Chondrocyte (in vitro differentiated cells): ENCODE measurements at regions not wholly inside any gene's neighbourhood (a gene's known extent, or its start where the extent isn't known, plus 50 kb on each side); places are given as distances from the start of the nearest gene placed in this dataset.

Source experiments
- DNase-seq: peaks from one replicate; pipeline ENCODE4 v3.0.0; 2021; ENCODE audit warnings: mixed read lengths, low spot score
- H3K27ac Mint-ChIP-seq: one replicate; pipeline ENCODE4 v1.8.0; 2021; ENCODE audit warnings: mild to moderate bottlenecking, moderate library complexity, mixed read lengths; ENCODE audit not compliant: unreplicated experiment
- H3K27me3 Mint-ChIP-seq: 2 replicates; pipeline ENCODE4 v1.8.0; 2021; ENCODE audit warnings: low read depth, mixed read lengths
- H3K36me3 Mint-ChIP-seq: 2 replicates; pipeline ENCODE4 v1.8.0; 2021; ENCODE audit warnings: low read depth, mixed read lengths
- H3K4me1 Mint-ChIP-seq: 2 replicates; pipeline ENCODE4 v1.8.0; 2021; ENCODE audit warnings: low read depth, mild to moderate bottlenecking, mixed read lengths
- H3K4me3 Mint-ChIP-seq: one replicate; pipeline ENCODE4 v1.8.0; 2021; ENCODE audit warnings: mild to moderate bottlenecking, moderate library complexity, mixed read lengths; ENCODE audit not compliant: unreplicated experiment
- H3K9me3 Mint-ChIP-seq: 2 replicates; pipeline ENCODE4 v1.8.0; 2021; ENCODE audit warnings: low read depth, mixed read lengths
- TF ChIP-seq, protein P1 (sequence below): fragments of 200-600 bp; sonication (generic); IDR thresholded peaks from 2 replicates; pipeline ENCODE4 v1.5.0; 2021; ENCODE audit warnings: antibody characterized with exemption, mild to moderate bottlenecking, moderate library complexity

- no peaks in the 10 kb centered on the region for H3K9me3 Mint-ChIP-seq
- no peak for DNase-seq
- TF ChIP-seq, protein P1, sequence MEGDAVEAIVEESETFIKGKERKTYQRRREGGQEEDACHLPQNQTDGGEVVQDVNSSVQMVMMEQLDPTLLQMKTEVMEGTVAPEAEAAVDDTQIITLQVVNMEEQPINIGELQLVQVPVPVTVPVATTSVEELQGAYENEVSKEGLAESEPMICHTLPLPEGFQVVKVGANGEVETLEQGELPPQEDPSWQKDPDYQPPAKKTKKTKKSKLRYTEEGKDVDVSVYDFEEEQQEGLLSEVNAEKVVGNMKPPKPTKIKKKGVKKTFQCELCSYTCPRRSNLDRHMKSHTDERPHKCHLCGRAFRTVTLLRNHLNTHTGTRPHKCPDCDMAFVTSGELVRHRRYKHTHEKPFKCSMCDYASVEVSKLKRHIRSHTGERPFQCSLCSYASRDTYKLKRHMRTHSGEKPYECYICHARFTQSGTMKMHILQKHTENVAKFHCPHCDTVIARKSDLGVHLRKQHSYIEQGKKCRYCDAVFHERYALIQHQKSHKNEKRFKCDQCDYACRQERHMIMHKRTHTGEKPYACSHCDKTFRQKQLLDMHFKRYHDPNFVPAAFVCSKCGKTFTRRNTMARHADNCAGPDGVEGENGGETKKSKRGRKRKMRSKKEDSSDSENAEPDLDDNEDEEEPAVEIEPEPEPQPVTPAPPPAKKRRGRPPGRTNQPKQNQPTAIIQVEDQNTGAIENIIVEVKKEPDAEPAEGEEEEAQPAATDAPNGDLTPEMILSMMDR, result no peak
- H3K27ac Mint-ChIP-seq, result peak overlapping the region; percentile 49
- H3K27me3 Mint-ChIP-seq, result no peaks in the 10 kb centered on the region
- no peak overlapping the region for H3K4me3 Mint-ChIP-seq
- H3K36me3 Mint-ChIP-seq, result no peaks in the 10 kb centered on the region
- peaks cover 15% of the 10 kb centered on the region for H3K4me1 Mint-ChIP-seq
Measured at GRCh38 chr4:42339935-42340406, 57.3 kb upstream of the SHISA3 start.

GRCh38 chr4:42341518-42342026, 55.7 kb upstream of the SHISA3 start:
- no peaks in the 10 kb centered on the region for H3K27me3 Mint-ChIP-seq
- TF ChIP-seq, protein P1, result no peak
- H3K9me3 Mint-ChIP-seq, result no peaks in the 10 kb centered on the region
- H3K4me1 Mint-ChIP-seq, result peaks cover 15% of the 10 kb centered on the region
- no peak overlapping the region for H3K27ac Mint-ChIP-seq
- H3K36me3 Mint-ChIP-seq, result no peaks in the 10 kb centered on the region
- no peak overlapping the region for H3K4me3 Mint-ChIP-seq
- DNase-seq, result no peak

DNA sequence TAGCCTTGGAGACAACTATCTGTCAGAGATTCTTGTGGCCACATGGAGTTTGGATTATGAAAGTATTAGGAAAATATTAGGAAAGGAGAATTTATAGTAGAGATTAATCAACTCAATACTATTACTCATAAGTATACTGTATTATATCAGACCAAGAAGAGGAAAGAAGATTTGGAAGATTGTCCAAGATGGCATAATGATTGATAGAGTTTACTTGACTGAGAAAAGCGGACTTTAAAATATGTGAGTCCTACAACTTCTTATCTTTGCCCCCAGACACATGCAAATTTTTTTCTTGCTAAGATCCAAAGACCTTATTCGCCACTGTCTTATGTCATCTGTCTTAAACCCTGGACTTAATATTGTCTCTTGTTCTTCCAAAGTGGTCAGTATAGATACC, 54.8 kb upstream of the SHISA3 start:
- no peaks in the 10 kb centered on the region for H3K27me3 Mint-ChIP-seq
- H3K27ac Mint-ChIP-seq, result no peak overlapping the region
- TF ChIP-seq, protein P1, result no peak

DNA sequence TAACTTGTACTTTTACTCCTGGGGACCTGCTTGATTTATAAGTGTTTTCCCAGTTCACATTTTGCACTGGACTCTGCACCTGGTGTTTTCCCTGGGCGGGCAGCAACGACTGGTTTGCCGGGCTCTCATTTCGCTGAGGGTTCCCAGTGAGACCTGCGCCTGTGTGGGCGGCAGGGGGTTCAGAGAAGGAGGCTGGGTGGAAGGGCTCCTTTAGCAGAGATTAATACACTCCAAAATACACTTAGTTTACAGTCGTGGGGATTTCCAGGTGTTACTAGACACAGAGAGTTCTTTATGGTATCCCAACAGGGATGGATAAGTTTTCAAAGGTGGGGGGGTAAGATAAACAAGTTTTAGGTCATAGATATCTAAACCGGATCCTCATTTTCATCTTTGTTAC, 53.0 kb upstream of the SHISA3 start:
- TF ChIP-seq, protein P1, result no peak
- no peak overlapping the region for H3K4me3 Mint-ChIP-seq
- H3K27me3 Mint-ChIP-seq, result no peaks in the 10 kb centered on the region
- no peaks in the 10 kb centered on the region for H3K36me3 Mint-ChIP-seq
- no peak overlapping the region for H3K27ac Mint-ChIP-seq
- H3K4me1 Mint-ChIP-seq, result peaks cover 15% of the 10 kb centered on the region
- no peak for DNase-seq
- H3K9me3 Mint-ChIP-seq, result no peaks in the 10 kb centered on the region

More for the DNA sequence above, 54.8 kb upstream of the SHISA3 start:
- Mint-ChIP-seq H3K36me3 (no peaks in the 10 kb centered on the region), H3K4me3 (no peak overlapping the region), H3K9me3 (no peaks in the 10 kb centered on the region), H3K4me1 (peaks cover 15% of the 10 kb centered on the region)
- no peak for DNase-seq

GRCh38 chr4:42344749-42345148, 52.5 kb upstream of the SHISA3 start:
- TF ChIP-seq, protein P1, result no peak
- Mint-ChIP-seq H3K27me3 (no peaks in the 10 kb centered on the region), H3K36me3 (no peaks in the 10 kb centered on the region), H3K9me3 (no peaks in the 10 kb centered on the region), H3K4me1 (peaks cover 11% of the 10 kb centered on the region), H3K27ac (no peak overlapping the region), H3K4me3 (no peak overlapping the region)
- no peak for DNase-seq
